K562 (cell line): ENCODE measurements at regions not wholly inside any gene's neighbourhood (a gene's known extent, or its start where the extent isn't known, plus 50 kb on each side); places are given as distances from the start of the nearest gene placed in this dataset.

Experiments
- ATAC-seq: fragments of 200-7000 bp; cut with Tn5 transposase; 3 replicates; pipeline ENCODE4 v1.9.1; 2020; ENCODE audit warnings: moderate library complexity
- BruUV-seq: library from RNA; stranded (reverse); fragments of 400-500 nt; replicated peaks from 2 replicates; lab custom pipeline; 2021; lab: Mats Ljungman, UMichigan
- CTCF ChIA-PET: fragments of 300-600 bp; formaldehyde crosslinking; extraction: SDS; loops from one replicate; lab custom pipeline; 2021; ENCODE audit warnings: low intra/inter-chr PET ratio; lab: Yijun Ruan, JAX
- POLR2A ChIA-PET: fragments of 300-600, 350-650 bp; sonication (Branson Sonifier 250); formaldehyde crosslinking; extraction: SDS; loops from one replicate; lab custom pipeline; 2021; ENCODE audit warnings: antibody characterized with exemption, inconsistent platforms; lab: Yijun Ruan, JAX
- DNase-seq, 4 experiments: peaks; one replicate each; pipeline versions ENCODE4 v3.0.0 to v3.0.0-alpha.2; 2011 to 2018; ENCODE audit warnings: low spot score in 3 of 4, mixed read lengths in 3 of 4; ENCODE audit errors: extremely low read depth in 1 of 4
- FAIRE-seq: peaks from 2 replicates; lab custom pipeline; 2011; peaks lifted over from hg19 to GRCh38; lab: Jason Lieb, UNC
- H2AFZ ChIP-seq: 2 replicates; pipeline ENCODE4 v1.6.0; 2011; ENCODE audit warnings: low read depth, low read length, control low read depth, inconsistent platforms
- H3K27ac ChIP-seq: fragments of 200-600 bp; 3 replicates; pipeline ENCODE4 v1.8.0; 2011; ENCODE audit warnings: low read depth, mild to moderate bottlenecking, control low read depth, inconsistent platforms, low read length, moderate library complexity, mixed read lengths; ENCODE audit errors: extremely low read depth
- H3K27me3 ChIP-seq, 2 experiments: fragments of 300-600 bp in 1 of 2; 2 replicates in 1 of 2; 3 replicates in 1 of 2; pipeline versions ENCODE4 v1.6.0 to v1.8.0; 2011; ENCODE audit warnings: inconsistent platforms in 2 of 2, low read length in 2 of 2, mild to moderate bottlenecking in 1 of 2, mixed read lengths in 1 of 2, moderate library complexity in 1 of 2; ENCODE audit not compliant: control insufficient read depth in 2 of 2, insufficient read depth in 2 of 2
- H3K36me3 ChIP-seq: fragments of 300-600 bp; 3 replicates; pipeline ENCODE4 v1.8.0; 2011; ENCODE audit warnings: mild to moderate bottlenecking, low read length, inconsistent platforms; ENCODE audit not compliant: control insufficient read depth, insufficient read depth
- H3K4me1 ChIP-seq, 2 experiments: fragments of 200-600 bp in 1 of 2; replicated peaks in 1 of 2; 2 replicates in 1 of 2; 3 replicates in 1 of 2; pipeline versions ENCODE4 v1.5.1 to v1.8.0; 2011; ENCODE audit warnings: inconsistent platforms in 2 of 2, low read length in 2 of 2, mild to moderate bottlenecking in 1 of 2, mixed read lengths in 1 of 2, moderate library complexity in 1 of 2; ENCODE audit not compliant: control insufficient read depth in 2 of 2, insufficient read depth in 2 of 2
- H3K4me2 ChIP-seq: 2 replicates; pipeline ENCODE4 v1.6.1; 2011; ENCODE audit warnings: low read length, control low read depth, inconsistent platforms, mixed read lengths; ENCODE audit not compliant: insufficient read depth
- H3K4me3 ChIP-seq: fragments of 200-600 bp; sonication (generic), shearing (Covaris generic); 2 replicates; pipeline ENCODE4 v1.5.1; 2016; ENCODE audit warnings: control low read depth, inconsistent platforms
- H3K79me2 ChIP-seq: fragments of 200-600 bp; 3 replicates; pipeline ENCODE4 v1.8.0; 2011; ENCODE audit warnings: low read length, inconsistent platforms; ENCODE audit not compliant: control insufficient read depth, insufficient read depth
- H3K9ac ChIP-seq, 2 experiments: 2 replicates each; pipeline versions ENCODE4 v1.6.0 to v1.6.1; 2011; ENCODE audit warnings: low read depth in 2 of 2, low read length in 2 of 2, control low read depth in 1 of 2, inconsistent platforms in 1 of 2, mild to moderate bottlenecking in 1 of 2, mixed read lengths in 1 of 2; ENCODE audit not compliant: insufficient read depth in 1 of 2
- H3K9me1 ChIP-seq: one replicate; pipeline ENCODE4 v1.6.0; 2011; ENCODE audit warnings: inconsistent platforms, mild to moderate bottlenecking, low read length, moderate library complexity; ENCODE audit not compliant: control insufficient read depth, insufficient read depth
- H3K9me3 ChIP-seq: replicated peaks from 2 replicates; pipeline ENCODE4 v1.5.1; 2011; ENCODE audit warnings: low read depth, low read length, inconsistent platforms; ENCODE audit not compliant: control insufficient read depth, insufficient read depth
- H4K20me1 ChIP-seq: replicated peaks from 2 replicates; pipeline ENCODE4 v1.6.1; 2011; ENCODE audit warnings: low read length, inconsistent platforms, mixed read lengths; ENCODE audit not compliant: control insufficient read depth, insufficient read depth
- BRCA1 ChIP-seq, 2 experiments: fragments of 450-650 bp in 1 of 2; sonication (generic) in 1 of 2; formaldehyde crosslinking in 1 of 2; IDR thresholded peaks; 2 replicates each; pipeline versions ENCODE4 v1.5.0 to v1.6.1; 2017 to 2020; ENCODE audit warnings: mild to moderate bottlenecking in 1 of 2, missing genetic modification reagents in 1 of 2
- FOXK2 ChIP-seq, 2 experiments: fragments of 450-650 bp; IDR thresholded peaks in 1 of 2; conservative IDR thresholded peaks in 1 of 2; 2 replicates each; pipeline ENCODE4 v1.6.1; 2016; ENCODE audit warnings: low read depth in 2 of 2, mild to moderate bottlenecking in 1 of 2
- IRF2 ChIP-seq: sonication (generic); formaldehyde crosslinking; IDR thresholded peaks from 2 replicates; pipeline ENCODE4 v1.8.1; 2022; ENCODE audit warnings: mild to moderate bottlenecking, missing genetic modification reagents
- KDM1A ChIP-seq, 2 experiments: fragments of 450-650 bp; IDR thresholded peaks; 2 replicates each; pipeline ENCODE4 v1.6.1; 2016; ENCODE audit warnings: mild to moderate bottlenecking in 2 of 2
- SRSF3 ChIP-seq: fragments of 200-400 bp; formaldehyde crosslinking; IDR thresholded peaks from 2 replicates; pipeline ENCODE4 v1.6.1; 2016; ENCODE audit warnings: mild to moderate bottlenecking, low read length, moderate library complexity; ENCODE audit not compliant: insufficient read depth
- ZEB2 ChIP-seq: fragments of 450-650 bp; IDR thresholded peaks from 2 replicates; pipeline ENCODE4 v1.6.1; 2016
- ZNF830 ChIP-seq: fragments of 250-450 bp; sonication (Bioruptor Pico); IDR thresholded peaks from 2 replicates; pipeline ENCODE4 v1.5.0; 2021; ENCODE audit warnings: mild to moderate bottlenecking
- WGBS: fragments of 100-300 bp; shearing (Covaris generic); methylation state at CpG from one replicate; pipeline ENCODE4 v1.1.6; 2016; ENCODE audit warnings: low coverage, mixed read lengths; ENCODE audit not compliant: insufficient coverage; ENCODE audit errors: missing lambda C conversion rate; 5-methylcytosine and 5-hydroxymethylcytosine counted together
- in situ Hi-C: fragments of 300-500 bp; cut with MboI; formaldehyde crosslinking; loops from 4 replicates; pipeline ENCODE4 v1.15.0; 2018; ENCODE audit warnings: inconsistent platforms, mixed read lengths
- intact Hi-C: fragments of 100-400 bp; cut with micrococcal nuclease; formaldehyde crosslinking; loops from 2 replicates; pipeline ENCODE4 v1.14.2; 2022
- TF ChIP-seq, protein P1 (sequence below): fragments of 250-450 bp; sonication (Bioruptor Pico); IDR thresholded peaks from 2 replicates; pipeline ENCODE4 v1.5.0; 2021; ENCODE audit warnings: mild to moderate bottlenecking, moderate library complexity

- TF ChIP-seq, protein P1, sequence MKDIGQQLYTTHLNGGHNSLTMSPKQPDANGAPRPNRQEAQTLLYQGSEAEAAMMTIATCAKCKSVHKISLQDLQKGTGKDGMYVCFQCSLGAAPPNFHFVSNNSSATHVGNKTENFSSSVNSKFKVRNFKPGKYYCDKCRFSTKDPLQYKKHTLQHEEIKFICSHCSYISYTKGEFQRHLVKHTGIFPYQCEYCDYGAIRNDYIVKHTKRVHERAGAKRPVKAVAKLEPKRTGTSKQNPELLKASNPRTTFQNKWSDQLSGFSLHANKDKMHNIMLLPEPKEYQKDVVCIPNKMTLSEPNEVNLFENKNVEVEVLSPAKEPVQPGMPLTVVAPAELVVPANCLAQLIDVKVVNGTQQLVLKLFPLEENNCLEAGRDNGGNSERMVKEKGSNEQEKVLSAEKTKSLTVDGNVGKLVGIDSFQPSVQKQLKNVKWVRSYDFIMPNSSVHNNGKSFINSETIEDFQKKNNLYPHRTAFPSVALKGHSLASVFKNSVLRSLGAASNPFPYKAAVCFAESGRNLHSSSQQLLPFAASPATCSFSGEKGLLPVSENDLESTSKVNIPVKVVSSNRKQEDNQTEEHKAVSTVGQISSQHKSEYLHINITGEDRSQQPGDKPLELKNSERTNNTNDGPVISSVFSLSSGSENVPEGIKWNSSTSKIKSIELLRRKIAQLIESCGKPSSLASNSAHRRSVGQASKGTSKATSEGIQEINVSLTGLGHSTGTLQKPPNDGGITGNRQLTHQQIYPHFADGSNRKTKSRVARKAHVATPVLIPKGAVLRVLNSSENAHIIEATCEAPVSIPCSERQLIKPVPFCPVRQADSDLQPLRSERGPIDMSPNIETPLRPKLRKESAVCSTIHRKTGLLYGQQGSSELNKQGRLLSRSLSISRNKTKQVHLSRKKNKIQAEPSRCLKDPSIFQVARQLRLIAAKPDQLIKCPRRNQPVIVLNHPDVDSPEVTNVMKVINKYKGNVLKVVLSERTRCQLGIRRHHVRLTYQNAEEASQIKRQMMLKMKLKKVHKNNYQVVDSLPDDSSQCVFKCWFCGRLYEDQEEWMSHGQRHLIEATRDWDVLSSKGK (CRISPR knock-in tag), result no peak
Measured at GRCh38 chr2:16079637-16080036, 139.3 kb downstream of the MYCN start (continued).

- intact Hi-C loops (no loop called here), in situ Hi-C loops (no loop called here)
- CTCF ChIA-PET, result no interaction called here
- ATAC-seq (no peak), FAIRE-seq (no peak), DNase-seq (no peak)
- Histone ChIP-seq H2AFZ (no peak overlapping the region), H3K9me3 (no peaks in the 10 kb centered on the region), H3K27ac (no peak overlapping the region), H4K20me1 (no peaks in the 10 kb centered on the region), H3K9me1 (no peaks in the 10 kb centered on the region), H3K36me3 (no peaks in the 10 kb centered on the region), H3K9ac (no peak overlapping the region), H3K79me2 (no peaks in the 10 kb centered on the region), H3K4me1 (no peaks in the 10 kb centered on the region), H3K27me3 (peaks cover 0 to 9% of the 10 kb centered on the region in 2 experiments; a peak in 3 of 5 replicates), H3K4me3 (no peak overlapping the region), H3K4me2 (no peak overlapping the region)
- no TSS peak for BruUV-seq
- POLR2A ChIA-PET, result interaction anchor here (0.5 kb wide), 1 partner anchor 524 kb away, joined by 3 read pairs; no protein-coding TSS in a partner anchor
- no peak for TF ChIP-seq BRCA1 (IDR thresholded peaks at IDR 0.05)
- no peak for TF ChIP-seq BRCA1 (CRISPR knock-in tag; IDR thresholded peaks at IDR 0.05)
- no peak for TF ChIP-seq SRSF3
- TF ChIP-seq FOXK2 (conservative IDR thresholded peaks at IDR 0.05 in 1 of 2, IDR thresholded peaks at IDR 0.05 in 1 of 2; ENCODE audit: low read depth in 2 of 2), result no peak
- TF ChIP-seq ZEB2, result no peak
- TF ChIP-seq IRF2 (CRISPR knock-in tag), result no peak
- TF ChIP-seq KDM1A (IDR thresholded peaks at IDR 0.05), result no peak
- no peak for TF ChIP-seq ZNF830 (CRISPR knock-in tag)
- 2% methylated on average over 3 of the region's 3 CpGs for WGBS
Measured at GRCh38 chr2:16077601-16078000, 137.3 kb downstream of the MYCN start.
